Rectal smooth muscle tissue (tissue), 1 donor: ENCODE measurements at regions not wholly inside any gene's neighbourhood (a gene's known extent, or its start where the extent isn't known, plus 50 kb on each side); places are given as distances from the start of the nearest gene placed in this dataset.
A peak's percentile ranks its signal among the peaks of the same experiment; 100 is the strongest.
"Not testable (repeated sequence)": the region's sequence is repeated elsewhere in the genome, so short reads cannot be mapped to it uniquely, and the experiment has no call there.

Source experiments
- H3K27ac ChIP-seq: one replicate; pipeline ENCODE4 v1.7.0; 2013; ENCODE audit warnings: low read depth, low read length, inconsistent platforms
- H3K27me3 ChIP-seq: one replicate; pipeline ENCODE4 v1.7.0; 2013; ENCODE audit warnings: low read length; ENCODE audit not compliant: control insufficient read depth, insufficient read depth
- H3K36me3 ChIP-seq: one replicate; pipeline ENCODE4 v1.7.0; 2013; ENCODE audit warnings: low read length; ENCODE audit not compliant: control insufficient read depth, insufficient read depth
- H3K4me1 ChIP-seq: one replicate; pipeline ENCODE4 v1.7.0; 2013; ENCODE audit warnings: low read length; ENCODE audit not compliant: control insufficient read depth, insufficient read depth
- H3K4me3 ChIP-seq: one replicate; pipeline ENCODE4 v1.7.0; 2013; ENCODE audit warnings: low read length
- H3K9ac ChIP-seq: one replicate; pipeline ENCODE4 v1.7.0; 2013; ENCODE audit warnings: low read length

DNA sequence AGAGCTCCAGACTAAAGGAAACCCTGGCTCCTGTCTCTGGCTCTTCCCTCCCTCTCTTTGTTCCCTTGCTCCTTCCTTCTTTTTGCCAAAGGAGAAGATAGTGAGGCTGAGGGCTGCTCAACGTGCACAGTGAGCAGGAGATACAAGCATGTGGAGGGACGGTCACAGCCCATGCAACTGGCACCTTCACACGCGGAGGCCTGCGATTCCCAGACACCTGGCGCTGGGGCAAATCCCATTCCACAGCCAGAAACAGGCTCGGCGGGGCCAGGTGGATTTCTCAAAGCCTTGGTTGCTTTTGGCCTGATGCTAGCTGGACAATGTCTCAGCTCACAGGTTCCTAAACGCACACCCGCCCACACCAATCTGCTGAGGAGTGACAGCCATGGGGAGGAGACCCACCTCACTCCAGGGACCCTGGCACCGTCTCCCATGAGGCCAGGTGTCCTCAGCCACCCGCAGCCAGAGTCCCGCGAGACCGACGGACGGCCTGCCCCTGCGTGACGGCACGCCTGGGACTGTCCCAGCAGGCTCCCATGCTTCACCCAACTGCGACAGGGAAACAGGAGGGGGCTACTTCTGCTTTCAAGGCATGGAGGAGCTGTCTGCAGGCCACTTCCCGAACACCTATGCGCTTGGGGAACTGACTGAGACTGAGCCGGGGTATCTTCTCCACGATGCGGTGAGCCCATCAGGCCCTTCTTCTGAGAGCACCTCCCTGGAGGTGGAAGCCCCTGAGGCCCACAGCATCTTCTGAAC, 56.2 kb upstream of the SPN start:
- not testable (repeated sequence) for H3K36me3 ChIP-seq, H3K9ac ChIP-seq, H3K27me3 ChIP-seq, H3K4me1 ChIP-seq, H3K4me3 ChIP-seq
- H3K27ac ChIP-seq, result peak overlapping the region; percentile 58

DNA sequence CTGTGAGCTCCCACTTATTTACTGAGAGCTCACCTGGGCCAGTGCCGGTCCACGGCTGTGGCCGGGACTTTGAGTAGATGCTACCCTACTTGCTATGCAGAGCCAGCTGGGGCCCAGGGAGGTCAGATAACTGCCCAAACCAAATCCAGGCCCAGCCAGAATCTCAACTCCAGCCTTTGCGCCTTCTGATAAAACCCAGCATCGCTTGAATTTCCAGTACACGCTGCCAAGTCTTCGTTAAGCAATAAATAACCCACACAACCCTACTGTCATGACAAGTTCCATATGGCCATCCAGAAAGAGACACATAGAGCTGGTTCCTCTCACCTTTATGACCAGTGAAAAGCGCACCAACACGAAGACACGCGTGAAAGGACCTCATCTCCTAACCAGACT, 55.6 kb upstream of the SPN start:
- peak overlapping the region; percentile 58 for H3K27ac ChIP-seq
- not testable (repeated sequence) for H3K9ac ChIP-seq

DNA sequence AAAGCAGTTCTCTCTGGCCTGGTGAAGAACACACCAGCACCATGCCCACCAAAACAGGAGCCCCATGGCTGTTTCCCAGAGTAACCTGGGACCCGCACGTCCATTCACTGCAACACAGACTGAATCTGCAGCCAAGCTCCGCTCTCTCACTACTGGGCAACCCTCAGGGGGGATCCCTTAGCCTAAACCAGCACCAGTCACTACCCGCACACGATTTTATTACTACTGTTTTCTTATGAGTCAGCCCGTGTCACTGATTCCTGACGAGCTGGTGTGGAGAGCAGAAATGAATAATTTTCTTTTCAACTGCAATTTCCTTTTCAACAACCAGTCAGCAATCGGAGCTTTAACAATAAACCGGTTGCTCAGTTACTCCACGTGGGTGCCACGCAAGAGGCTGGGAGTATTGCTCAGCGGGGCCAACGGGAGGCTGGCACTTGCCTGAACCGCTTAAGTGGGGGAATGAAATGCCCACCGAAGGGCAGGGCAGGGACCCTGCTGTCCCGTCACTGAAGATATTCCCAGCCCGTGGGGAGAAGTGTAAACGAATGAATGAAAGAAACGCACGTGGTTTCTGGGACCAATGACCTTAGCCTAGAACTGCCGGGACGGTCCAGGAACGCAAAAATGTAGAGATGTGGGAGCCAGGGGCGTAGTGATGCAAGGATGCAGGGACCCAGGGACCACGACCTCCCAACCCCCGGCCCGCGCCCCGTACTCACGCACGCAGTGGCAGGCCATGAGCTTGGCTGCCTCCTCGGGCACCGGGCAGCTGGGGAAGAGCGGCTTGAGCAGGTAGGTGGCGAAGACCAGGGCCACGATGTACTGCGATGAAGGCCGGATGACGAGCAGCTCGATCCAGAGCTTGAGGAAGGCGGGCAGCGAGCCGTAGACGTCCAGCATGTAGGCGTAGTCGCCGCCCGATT, 50.4 kb upstream of the SPN start:
- not testable (repeated sequence) for H3K36me3 ChIP-seq, H3K9ac ChIP-seq, H3K4me1 ChIP-seq, H3K27me3 ChIP-seq
- Histone ChIP-seq H3K4me3 (peak overlapping the region; percentile 80), H3K27ac (peak overlapping the region; percentile 72)

More for the DNA sequence above, 55.6 kb upstream of the SPN start:
- not testable (repeated sequence) for H3K4me3 ChIP-seq, H3K4me1 ChIP-seq, H3K36me3 ChIP-seq, H3K27me3 ChIP-seq
